Calu3 (cell line): ENCODE measurements at regions not wholly inside any gene's neighbourhood (a gene's known extent, or its start where the extent isn't known, plus 50 kb on each side); places are given as distances from the start of the nearest gene placed in this dataset.

Experiments
- BruUV-seq: library from RNA; stranded (reverse); fragments of 400-500 nt; replicated peaks from 2 replicates; lab custom pipeline; 2021; lab: Mats Ljungman, UMichigan
- CTCF ChIA-PET: fragments of 300-600 bp; sonication (Branson Sonifier 250); formaldehyde crosslinking; loops from one replicate; lab custom pipeline; 2022; ENCODE audit warnings: antibody characterized with exemption; lab: Charles Lee
- DNase-seq: peaks from one replicate; pipeline ENCODE4 v3.0.0; 2022
- H3K27ac Mint-ChIP-seq: one replicate; pipeline ENCODE4 v1.8.0; 2022; ENCODE audit warnings: mixed read lengths; ENCODE audit not compliant: unreplicated experiment
- H3K27me3 Mint-ChIP-seq: one replicate; pipeline ENCODE4 v1.8.0; 2022; ENCODE audit warnings: mixed read lengths; ENCODE audit not compliant: unreplicated experiment
- H3K36me3 Mint-ChIP-seq: one replicate; pipeline ENCODE4 v1.8.0; 2022; ENCODE audit warnings: mild to moderate bottlenecking, moderate library complexity, mixed read lengths; ENCODE audit not compliant: insufficient read depth, unreplicated experiment
- H3K4me1 Mint-ChIP-seq: one replicate; pipeline ENCODE4 v1.8.0; 2022; ENCODE audit warnings: mild to moderate bottlenecking, low read depth, mixed read lengths; ENCODE audit not compliant: unreplicated experiment
- H3K4me3 Mint-ChIP-seq: one replicate; pipeline ENCODE4 v1.8.0; 2022; ENCODE audit warnings: mild to moderate bottlenecking, low read depth, moderate library complexity, mixed read lengths; ENCODE audit not compliant: unreplicated experiment
- H3K9me3 Mint-ChIP-seq: one replicate; pipeline ENCODE4 v1.8.0; 2022; ENCODE audit warnings: low read depth, mixed read lengths; ENCODE audit not compliant: unreplicated experiment
- intact Hi-C: fragments of 100-400 bp; cut with micrococcal nuclease; formaldehyde crosslinking; loops from one replicate; pipeline ENCODE4 v1.10.0; 2022; ENCODE audit not compliant: unreplicated experiment
- TF ChIP-seq, protein P1 (sequence below): fragments of 200-600 bp; IDR thresholded peaks from one replicate; pipeline ENCODE4 v1.8.0; 2022; ENCODE audit warnings: antibody characterized with exemption; ENCODE audit not compliant: unreplicated experiment

DNA sequence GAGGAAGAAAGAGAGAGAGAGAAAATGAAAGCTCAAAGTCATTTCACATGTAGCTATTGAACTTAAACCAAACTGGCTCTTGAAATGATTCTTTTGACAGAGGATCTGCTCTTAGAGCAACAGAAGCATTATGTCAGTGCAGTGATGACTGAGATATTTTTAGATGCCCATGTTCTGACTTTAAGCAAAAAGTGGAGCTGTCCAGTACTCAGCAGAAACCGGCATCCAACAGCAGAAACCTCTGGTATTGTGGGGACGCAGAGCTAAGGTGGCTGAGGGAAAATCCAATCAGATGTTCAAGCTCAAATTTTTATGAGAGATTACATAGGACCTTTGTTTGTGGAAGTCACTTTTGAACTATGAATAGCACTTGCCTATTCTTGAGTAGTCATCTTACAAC is 69.8 kb upstream of the ANKFN1 start:
- Mint-ChIP-seq H3K4me1 (no peaks in the 10 kb centered on the region), H3K36me3 (no peaks in the 10 kb centered on the region), H3K27ac (no peak overlapping the region), H3K4me3 (no peak overlapping the region), H3K27me3 (peaks cover 17% of the 10 kb centered on the region), H3K9me3 (no peaks in the 10 kb centered on the region)
- intact Hi-C loops = no loop called here
- DNase-seq = no peak
- BruUV-seq = no TSS peak
- TF ChIP-seq, protein P1, sequence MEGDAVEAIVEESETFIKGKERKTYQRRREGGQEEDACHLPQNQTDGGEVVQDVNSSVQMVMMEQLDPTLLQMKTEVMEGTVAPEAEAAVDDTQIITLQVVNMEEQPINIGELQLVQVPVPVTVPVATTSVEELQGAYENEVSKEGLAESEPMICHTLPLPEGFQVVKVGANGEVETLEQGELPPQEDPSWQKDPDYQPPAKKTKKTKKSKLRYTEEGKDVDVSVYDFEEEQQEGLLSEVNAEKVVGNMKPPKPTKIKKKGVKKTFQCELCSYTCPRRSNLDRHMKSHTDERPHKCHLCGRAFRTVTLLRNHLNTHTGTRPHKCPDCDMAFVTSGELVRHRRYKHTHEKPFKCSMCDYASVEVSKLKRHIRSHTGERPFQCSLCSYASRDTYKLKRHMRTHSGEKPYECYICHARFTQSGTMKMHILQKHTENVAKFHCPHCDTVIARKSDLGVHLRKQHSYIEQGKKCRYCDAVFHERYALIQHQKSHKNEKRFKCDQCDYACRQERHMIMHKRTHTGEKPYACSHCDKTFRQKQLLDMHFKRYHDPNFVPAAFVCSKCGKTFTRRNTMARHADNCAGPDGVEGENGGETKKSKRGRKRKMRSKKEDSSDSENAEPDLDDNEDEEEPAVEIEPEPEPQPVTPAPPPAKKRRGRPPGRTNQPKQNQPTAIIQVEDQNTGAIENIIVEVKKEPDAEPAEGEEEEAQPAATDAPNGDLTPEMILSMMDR = no peak
- CTCF ChIA-PET = no interaction called here

DNA sequence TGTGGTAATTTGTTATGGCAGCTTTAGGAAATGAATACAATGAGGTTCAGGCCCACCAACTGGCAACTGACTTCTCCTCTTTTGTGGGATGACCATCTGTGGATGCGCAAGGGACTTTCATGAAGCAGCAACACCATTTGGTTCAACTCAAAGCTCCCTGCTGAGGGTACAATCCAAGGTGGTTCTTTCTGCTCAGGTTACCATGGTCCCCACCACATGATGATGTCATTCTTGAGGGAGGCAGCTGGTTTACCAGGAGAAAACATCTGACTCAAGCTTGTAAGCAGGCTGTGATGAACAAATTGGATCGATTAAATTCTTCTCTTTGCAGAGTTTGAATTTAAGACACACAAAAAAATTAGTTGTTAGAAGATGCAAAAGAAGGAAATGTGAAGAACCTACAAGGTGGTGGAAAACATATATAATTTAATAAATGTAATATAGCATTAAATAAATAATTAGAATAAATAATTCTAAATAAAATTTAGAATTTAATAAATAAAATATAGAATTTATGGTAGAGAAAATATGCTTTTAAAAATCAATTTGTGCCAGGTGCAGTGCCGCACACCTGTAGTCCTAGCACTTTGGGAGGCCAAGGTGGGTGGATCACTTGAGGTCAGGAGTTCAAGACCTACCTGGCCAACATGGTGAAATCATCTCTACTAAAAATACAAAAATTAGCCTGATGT is 67.6 kb upstream of the ANKFN1 start:
- intact Hi-C loops = no loop called here
- DNase-seq = no peak
- Mint-ChIP-seq H3K4me3 (no peak overlapping the region), H3K4me1 (no peaks in the 10 kb centered on the region), H3K36me3 (no peaks in the 10 kb centered on the region), H3K27ac (no peak overlapping the region), H3K27me3 (peaks cover 27% of the 10 kb centered on the region), H3K9me3 (no peaks in the 10 kb centered on the region)
- BruUV-seq = no TSS peak
- CTCF ChIA-PET = no interaction called here
- TF ChIP-seq, protein P1 = no peak

DNA sequence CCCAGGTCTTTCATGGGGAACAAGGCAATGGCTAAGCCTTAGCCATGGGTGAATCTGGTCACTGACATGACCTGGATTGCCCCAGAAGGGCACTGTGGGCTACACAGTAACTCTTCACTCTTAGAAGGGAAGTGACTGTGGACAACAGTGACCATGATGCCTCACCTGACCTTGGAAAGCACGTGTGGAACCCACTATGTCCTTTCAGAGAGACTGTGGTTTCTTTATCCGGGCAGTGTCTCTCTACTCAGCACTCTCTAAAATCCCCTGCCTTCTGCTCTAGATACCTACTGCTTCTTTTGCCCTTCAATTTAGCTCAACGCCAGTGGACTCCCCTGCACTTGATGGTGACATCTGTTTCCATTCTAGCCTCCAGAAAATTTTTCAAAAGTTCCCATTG is 66.1 kb upstream of the ANKFN1 start:
- intact Hi-C loops = no loop called here
- Mint-ChIP-seq H3K27ac (no peak overlapping the region), H3K9me3 (no peaks in the 10 kb centered on the region), H3K36me3 (no peaks in the 10 kb centered on the region), H3K4me1 (no peaks in the 10 kb centered on the region), H3K27me3 (peaks cover 30% of the 10 kb centered on the region), H3K4me3 (no peak overlapping the region)
- CTCF ChIA-PET = no interaction called here
- DNase-seq = no peak
- TF ChIP-seq, protein P1 = no peak
- BruUV-seq = no TSS peak

DNA sequence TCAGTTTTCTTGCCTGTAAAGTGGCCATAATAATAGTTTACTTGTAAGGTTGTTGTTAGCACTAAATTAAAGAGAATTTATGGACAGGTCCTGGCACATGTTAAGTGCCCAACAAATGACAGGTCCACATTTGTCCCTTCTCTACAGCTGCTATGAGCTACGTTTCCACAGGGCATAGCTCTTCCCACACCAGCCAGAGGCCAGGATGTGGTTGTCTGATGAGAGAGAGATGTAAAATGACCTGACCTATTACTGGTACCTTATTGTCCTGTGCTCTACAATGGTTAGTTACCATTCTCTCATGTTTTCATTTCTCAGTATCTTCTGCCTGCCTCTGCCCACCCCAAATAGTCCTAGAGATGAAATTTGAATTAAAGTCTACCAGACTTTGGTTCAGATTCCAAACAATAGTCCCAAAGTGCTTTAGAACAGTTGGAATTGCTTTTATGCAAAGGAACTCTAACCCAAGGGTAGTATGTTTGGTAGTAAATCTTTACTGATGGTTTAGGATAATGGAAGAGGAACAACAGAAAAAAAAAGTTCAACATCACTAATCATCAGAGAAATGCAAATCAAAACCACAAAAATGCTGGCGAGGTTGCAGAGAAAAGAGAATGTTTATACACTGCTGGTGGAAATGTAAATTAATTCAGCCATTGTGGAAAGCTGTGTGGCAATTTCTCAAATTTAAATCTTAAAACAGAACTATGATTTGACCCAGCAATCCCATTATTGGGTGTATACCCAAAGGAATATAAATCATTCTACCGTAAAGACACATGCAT is 57.1 kb upstream of the ANKFN1 start:
- Mint-ChIP-seq H3K36me3 (no peaks in the 10 kb centered on the region), H3K27me3 (peaks cover 30% of the 10 kb centered on the region), H3K9me3 (peaks cover 3% of the 10 kb centered on the region), H3K4me3 (no peak overlapping the region), H3K27ac (no peak overlapping the region), H3K4me1 (peaks cover 7% of the 10 kb centered on the region)
- no peak for DNase-seq
- BruUV-seq = no TSS peak
- intact Hi-C loops = no loop called here
- TF ChIP-seq, protein P1 = no peak
- CTCF ChIA-PET = no interaction called here
